22Rv1 (cell line): ENCODE measurements at regions not wholly inside any gene's neighbourhood (a gene's known extent, or its start where the extent isn't known, plus 50 kb on each side); places are given as distances from the start of the nearest gene placed in this dataset.

Experiments used
- CTCF ChIP-seq: fragments of 450-650 bp; IDR thresholded peaks from 2 replicates; pipeline ENCODE4 v1.5.1; 2017; ENCODE audit warnings: mild to moderate bottlenecking
- ZFX ChIP-seq: fragments of 450-650 bp; IDR thresholded peaks from 2 replicates; pipeline ENCODE4 v1.6.1; 2017; ENCODE audit warnings: antibody characterized with exemption, borderline replicate concordance

GRCh38 chr2:196293751-196294515 is 122.6 kb upstream of the STK17B start:
- TF ChIP-seq CTCF, result no peak
- no peak for TF ChIP-seq ZFX
